SH-SY5Y (cell line): ENCODE measurements at regions not wholly inside any gene's neighbourhood (a gene's known extent, or its start where the extent isn't known, plus 50 kb on each side); places are given as distances from the start of the nearest gene placed in this dataset.

Experiments
- GATA2 ChIP-seq: IDR thresholded peaks from 2 replicates; pipeline ENCODE4 v1.6.1; 2011; ENCODE audit warnings: mild to moderate bottlenecking, low read depth, low read length
- GATA3 ChIP-seq: IDR thresholded peaks from 2 replicates; pipeline ENCODE4 v1.6.1; 2011; ENCODE audit warnings: low read depth, mild to moderate bottlenecking, low read length, moderate library complexity

- TF ChIP-seq GATA3 (no peak), GATA2 (no peak)
These were observed 658.6 kb downstream of the ZBBX start for GRCh38 chr3:166721466-166721865.

- TF ChIP-seq GATA3, result no peak
- TF ChIP-seq GATA2, result no peak
These were observed 665.9 kb downstream of the ZBBX start for GRCh38 chr3:166714206-166714605.

GRCh38 chr3:166713787-166714186, 666.3 kb downstream of the ZBBX start:
- no peak for TF ChIP-seq GATA3
- no peak for TF ChIP-seq GATA2

GRCh38 chr3:166706094-166706493, 674.0 kb downstream of the ZBBX start:
- TF ChIP-seq GATA2 (no peak), GATA3 (no peak)

- TF ChIP-seq GATA3, result no peak
- TF ChIP-seq GATA2, result no peak
These were observed 682.6 kb downstream of the ZBBX start for GRCh38 chr3:166697495-166697894.

- TF ChIP-seq GATA3, result no peak
- TF ChIP-seq GATA2, result no peak
These were observed 684.0 kb downstream of the ZBBX start for GRCh38 chr3:166696103-166696502.

GRCh38 chr3:166688665-166689064, 691.4 kb downstream of the ZBBX start:
- TF ChIP-seq GATA3 (no peak), GATA2 (no peak)

- TF ChIP-seq GATA3 (no peak), GATA2 (no peak)
These were observed 694.9 kb downstream of the ZBBX start for GRCh38 chr3:166685246-166685645.

- no peak for TF ChIP-seq GATA3
- TF ChIP-seq GATA2, result no peak
These were observed 710.3 kb downstream of the ZBBX start for GRCh38 chr3:166669781-166670180.

GRCh38 chr3:166663194-166663593, 716.9 kb downstream of the ZBBX start:
- TF ChIP-seq GATA2 (no peak), GATA3 (no peak)

GRCh38 chr3:166661621-166662020, 718.5 kb downstream of the ZBBX start:
- TF ChIP-seq GATA2 (no peak), GATA3 (no peak)

GRCh38 chr3:166660962-166661361, 719.1 kb downstream of the ZBBX start:
- TF ChIP-seq GATA3 (no peak), GATA2 (no peak)

- TF ChIP-seq GATA2, result no peak
These were observed 742.0 kb downstream of the ZBBX start for GRCh38 chr3:166637984-166638530.

- no peak for TF ChIP-seq GATA2
- TF ChIP-seq GATA3, result no peak
These were observed 745.9 kb downstream of the ZBBX start for GRCh38 chr3:166634091-166634746.

GRCh38 chr3:166630190-166630589, 749.9 kb downstream of the ZBBX start:
- TF ChIP-seq GATA3, result no peak
- no peak for TF ChIP-seq GATA2

- TF ChIP-seq GATA2 (no peak), GATA3 (no peak)
These were observed 766.7 kb downstream of the ZBBX start for GRCh38 chr3:166613365-166613764.
